ENCODE measurements at regions not wholly inside any gene's neighbourhood (a gene's known extent, or its start where the extent isn't known, plus 50 kb on each side); places are given as distances from the start of the nearest gene placed in this dataset.

DNA sequence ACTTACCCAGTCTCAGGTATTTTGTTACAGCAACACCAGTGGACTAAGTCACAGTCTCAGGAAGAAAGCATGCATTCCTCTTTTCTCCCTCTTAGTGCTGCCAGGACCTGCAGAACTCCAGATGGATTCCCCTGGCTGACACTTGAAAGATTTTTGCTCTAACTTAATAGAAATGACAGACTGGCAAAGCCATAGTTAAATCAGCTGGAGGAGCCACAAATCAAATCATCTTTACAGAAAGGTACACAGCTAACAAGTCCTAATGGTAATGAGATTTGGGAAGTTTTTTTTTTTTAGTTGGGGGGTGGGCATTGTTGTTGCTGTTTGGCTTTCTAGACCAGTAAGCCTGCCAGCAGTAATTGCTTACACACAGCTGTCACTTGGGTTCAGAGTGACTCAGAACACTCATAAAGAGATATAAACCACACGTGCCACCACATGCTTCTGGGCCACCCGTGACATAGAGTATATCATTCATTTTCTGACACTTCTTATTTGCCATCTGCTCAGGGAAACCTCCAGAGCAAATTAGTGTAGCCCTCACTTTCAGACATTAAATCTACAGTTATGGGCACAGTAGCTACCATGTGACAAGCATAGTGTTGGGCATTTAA is 72.4 kb downstream of the FH start:
- TF ChIP-seq GATA2 (IDR thresholded peaks at IDR 0.05; ENCODE audit: low read depth, low read length) (no peak), GATA3 (IDR thresholded peaks at IDR 0.05; ENCODE audit: low read depth, low read length) (no peak)

GRCh38 chr1:241444836-241445235 is 74.7 kb downstream of the FH start:
- TF ChIP-seq GATA2 (IDR thresholded peaks at IDR 0.05; ENCODE audit: low read depth, low read length) (no peak), GATA3 (IDR thresholded peaks at IDR 0.05; ENCODE audit: low read depth, low read length) (no peak)

- no peak for TF ChIP-seq GATA2 (IDR thresholded peaks at IDR 0.05; ENCODE audit: low read depth, low read length)
- no peak for TF ChIP-seq GATA3 (IDR thresholded peaks at IDR 0.05; ENCODE audit: low read depth, low read length)
Observed at GRCh38 chr1:241443561-241443960, 76.0 kb downstream of the FH start.

DNA sequence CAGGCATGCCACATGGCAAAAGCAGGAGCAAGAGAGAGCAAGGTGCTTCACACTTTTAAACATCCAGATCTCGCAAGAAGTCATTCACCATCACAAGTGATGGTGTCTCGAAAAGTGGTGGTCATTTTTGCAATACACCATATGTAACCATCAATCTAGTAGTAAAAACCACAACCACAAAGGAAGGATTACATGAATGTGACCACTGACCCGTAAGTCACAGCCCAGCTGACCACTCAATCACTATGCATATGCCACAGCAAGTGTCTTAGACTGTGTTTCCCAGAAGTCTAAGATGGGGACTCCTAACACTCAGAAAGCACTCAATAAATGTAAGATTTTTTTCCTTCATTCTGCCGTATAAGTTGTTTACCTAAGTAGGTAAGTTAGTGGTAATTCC is 76.9 kb downstream of the FH start:
- no peak for TF ChIP-seq GATA2 (IDR thresholded peaks at IDR 0.05; ENCODE audit: low read depth, low read length)
- TF ChIP-seq GATA3 (IDR thresholded peaks at IDR 0.05; ENCODE audit: low read depth, low read length) = no peak

DNA sequence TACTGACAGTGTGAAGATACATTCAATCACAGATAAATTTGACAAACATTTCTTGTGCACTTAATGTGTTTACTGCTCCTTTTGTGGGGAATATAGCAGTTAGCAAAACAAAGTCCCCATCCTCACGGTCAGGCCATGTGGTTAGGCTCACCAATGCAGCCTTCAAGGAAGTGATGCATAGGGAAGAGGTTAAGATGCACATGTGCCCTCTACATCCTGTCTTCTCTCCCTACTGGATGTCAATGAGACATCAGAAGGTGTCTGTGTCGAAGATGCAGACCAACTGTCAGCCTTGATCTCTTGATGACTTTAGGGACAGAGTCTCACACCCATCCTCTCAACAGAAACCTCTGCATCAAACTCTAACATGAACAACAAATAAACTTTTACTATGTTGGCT is 78.7 kb downstream of the FH start:
- no peak for TF ChIP-seq GATA3 (IDR thresholded peaks at IDR 0.05; ENCODE audit: low read depth, low read length)
- TF ChIP-seq GATA2 (IDR thresholded peaks at IDR 0.05; ENCODE audit: low read depth, low read length) = no peak

GRCh38 chr1:241432241-241432640 is 75.2 kb upstream of the RGS7 start:
- TF ChIP-seq GATA3 (IDR thresholded peaks at IDR 0.05; ENCODE audit: low read depth, low read length) (no peak), GATA2 (IDR thresholded peaks at IDR 0.05; ENCODE audit: low read depth, low read length) (no peak)

GRCh38 chr1:241424480-241424971 is 67.5 kb upstream of the RGS7 start:
- no peak for TF ChIP-seq GATA3 (IDR thresholded peaks at IDR 0.05; ENCODE audit: low read depth, low read length)
- no peak for TF ChIP-seq GATA2 (IDR thresholded peaks at IDR 0.05; ENCODE audit: low read depth, low read length)

DNA sequence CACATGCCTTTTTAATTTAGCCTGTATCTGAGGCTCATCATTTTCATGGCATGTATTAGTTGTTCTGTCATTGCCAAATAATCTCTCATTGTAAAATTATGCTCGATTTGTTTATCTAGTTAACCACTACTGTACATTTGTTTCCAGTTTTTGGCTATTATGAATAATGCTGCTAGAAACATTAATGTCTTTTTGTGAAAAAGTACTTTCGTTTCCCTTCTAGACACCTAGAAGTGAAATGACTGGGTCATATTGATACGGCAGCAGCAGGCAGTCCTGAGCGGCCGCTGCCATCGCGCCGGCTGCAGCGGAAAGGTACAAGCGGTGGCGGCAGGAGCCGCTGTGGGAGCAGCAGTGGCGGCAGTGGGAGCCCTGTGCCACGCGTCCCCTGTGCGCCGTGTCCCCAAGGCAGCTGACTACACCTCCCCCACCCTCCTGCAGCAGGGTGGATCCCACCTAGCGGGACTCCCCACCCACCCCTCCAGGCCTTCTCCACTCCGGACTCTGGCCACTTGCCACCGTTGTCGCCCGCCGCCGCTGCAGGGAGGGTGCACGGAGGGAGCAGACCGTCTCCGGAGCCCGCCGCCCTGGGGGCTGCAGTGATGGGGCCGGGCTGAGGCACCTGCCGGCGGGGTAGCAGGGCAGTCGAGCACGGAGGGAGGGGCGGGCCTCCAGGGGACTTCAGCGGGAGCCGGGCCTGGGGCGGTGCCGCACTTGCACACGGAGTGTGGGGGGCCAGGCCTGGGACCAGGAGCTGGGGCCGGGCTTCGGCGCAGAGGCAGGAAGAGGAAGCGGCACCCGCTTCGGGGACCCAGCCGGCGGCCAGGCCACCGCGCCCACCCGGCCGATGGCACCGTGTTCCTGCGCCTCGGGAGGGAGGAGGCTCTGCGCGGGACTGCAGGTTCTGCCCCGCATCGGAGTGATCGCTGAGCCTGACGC is 66.8 kb upstream of the RGS7 start:
- 0 out of 2 replicates have a peak, but pooled peaks have one; percentile 26 for TF ChIP-seq GATA3 (IDR thresholded peaks at IDR 0.05; ENCODE audit: low read depth, low read length)
- no peak for TF ChIP-seq GATA2 (IDR thresholded peaks at IDR 0.05; ENCODE audit: low read depth, low read length)

- TF ChIP-seq GATA3 (IDR thresholded peaks at IDR 0.05; ENCODE audit: low read depth, low read length) = no peak
- TF ChIP-seq GATA2 (IDR thresholded peaks at IDR 0.05; ENCODE audit: low read depth, low read length) = no peak
Observed at GRCh38 chr1:241422470-241422869, 65.5 kb upstream of the RGS7 start.

DNA sequence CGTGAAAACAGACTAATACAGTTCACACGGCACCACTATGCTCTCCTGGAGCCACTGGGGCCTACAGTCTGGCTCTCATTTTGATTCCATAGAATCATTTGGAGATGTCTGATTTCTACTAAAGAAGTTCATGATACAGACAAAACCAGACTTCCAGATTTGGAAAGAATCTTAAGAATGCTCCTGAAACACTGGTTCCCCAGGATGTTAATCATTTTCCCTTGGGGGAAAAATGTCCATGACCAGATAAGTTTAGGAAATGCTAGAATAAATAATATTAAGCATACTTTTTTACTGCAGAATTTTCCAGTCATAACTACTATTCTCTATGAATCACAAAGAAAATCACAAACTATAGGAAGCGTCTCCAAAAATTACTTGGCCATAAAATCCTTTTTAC is 63.0 kb upstream of the RGS7 start:
- no peak for TF ChIP-seq GATA2 (IDR thresholded peaks at IDR 0.05; ENCODE audit: low read depth, low read length)
- no peak for TF ChIP-seq GATA3 (IDR thresholded peaks at IDR 0.05; ENCODE audit: low read depth, low read length)

DNA sequence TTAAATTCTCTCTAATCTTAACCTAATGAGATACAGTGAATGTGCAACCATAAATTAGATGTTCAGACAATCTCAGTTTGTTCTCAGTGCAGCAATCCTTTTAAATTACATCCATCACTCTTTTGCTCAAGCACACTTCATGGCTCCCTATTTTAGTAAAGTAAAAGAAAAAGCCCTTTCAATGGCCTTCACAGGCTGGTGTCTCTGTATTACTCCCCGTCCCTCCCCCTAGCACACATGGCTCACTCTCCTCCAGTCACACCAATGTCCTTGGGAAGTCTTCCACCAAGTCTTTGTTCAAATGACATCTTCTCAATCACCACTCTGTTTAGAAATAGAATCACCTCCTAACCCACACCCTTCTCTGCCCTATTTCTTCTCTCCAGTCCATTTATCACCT is 60.3 kb upstream of the RGS7 start:
- no peak for TF ChIP-seq GATA3 (IDR thresholded peaks at IDR 0.05; ENCODE audit: low read depth, low read length)
- TF ChIP-seq GATA2 (IDR thresholded peaks at IDR 0.05; ENCODE audit: low read depth, low read length) = no peak

GRCh38 chr1:241413974-241414373 is 57.0 kb upstream of the RGS7 start:
- TF ChIP-seq GATA3 (IDR thresholded peaks at IDR 0.05; ENCODE audit: low read depth, low read length) (no peak), GATA2 (IDR thresholded peaks at IDR 0.05; ENCODE audit: low read depth, low read length) (no peak)

GRCh38 chr1:241413386-241413785 is 56.4 kb upstream of the RGS7 start:
- TF ChIP-seq GATA2 (IDR thresholded peaks at IDR 0.05; ENCODE audit: low read depth, low read length) = no peak
- no peak for TF ChIP-seq GATA3 (IDR thresholded peaks at IDR 0.05; ENCODE audit: low read depth, low read length)

DNA sequence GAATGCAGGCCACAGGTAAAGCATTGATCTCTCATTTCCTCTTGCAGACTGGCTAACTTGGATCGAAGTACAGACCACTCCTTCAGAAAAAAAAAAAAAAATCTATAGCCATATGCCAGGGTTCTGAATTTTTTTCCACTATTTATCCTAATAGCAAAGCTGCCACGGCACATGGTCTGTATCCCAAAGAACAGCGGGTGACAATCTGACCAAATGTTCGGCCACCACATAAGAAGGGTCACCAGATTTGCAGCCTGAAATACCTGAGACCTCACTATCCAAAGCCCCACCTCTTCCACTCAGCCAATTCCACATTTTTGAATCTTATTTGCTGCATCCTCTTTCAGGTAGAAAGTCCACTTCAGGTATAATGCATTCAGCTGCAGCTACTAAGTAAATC is 55.6 kb upstream of the RGS7 start:
- TF ChIP-seq GATA3 (IDR thresholded peaks at IDR 0.05; ENCODE audit: low read depth, low read length) (no peak), GATA2 (IDR thresholded peaks at IDR 0.05; ENCODE audit: low read depth, low read length) (no peak)

All from SH-SY5Y (cell line).